HG03280 (cell line): ENCODE measurements at regions not wholly inside any gene's neighbourhood (a gene's known extent, or its start where the extent isn't known, plus 50 kb on each side); places are given as distances from the start of the nearest gene placed in this dataset.
"Not testable (repeated sequence)": the region's sequence is repeated elsewhere in the genome, so short reads cannot be mapped to it uniquely, and the experiment has no call there.

Source experiments
- ATAC-seq: cut with Tn5 transposase; IDR thresholded peaks from one replicate; pipeline ENCODE4 v1.9.1; 2021; ENCODE audit warnings: mild to moderate bottlenecking, moderate library complexity; ENCODE audit not compliant: unreplicated experiment

DNA sequence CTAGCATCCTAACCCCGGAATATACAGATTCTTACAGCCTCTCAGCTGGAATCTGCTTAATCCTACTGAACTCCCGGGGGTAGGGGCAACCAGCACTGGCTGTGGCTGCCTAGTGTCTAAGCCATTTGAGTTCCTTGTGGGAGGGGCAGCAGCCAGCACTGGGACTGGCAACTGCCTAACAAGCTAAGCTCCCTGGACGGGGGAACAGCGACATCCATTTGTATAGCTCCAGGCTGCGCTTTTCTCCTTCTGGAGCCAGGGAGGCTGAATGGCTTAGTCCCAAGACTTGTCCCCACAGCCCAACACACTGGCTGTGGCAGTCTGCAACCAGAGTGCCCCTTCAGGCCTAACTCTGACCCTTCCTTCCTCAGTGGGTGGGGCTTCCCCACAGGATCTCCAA lies 787.2 kb downstream of the METTL4 start:
- ATAC-seq, result no peak

DNA sequence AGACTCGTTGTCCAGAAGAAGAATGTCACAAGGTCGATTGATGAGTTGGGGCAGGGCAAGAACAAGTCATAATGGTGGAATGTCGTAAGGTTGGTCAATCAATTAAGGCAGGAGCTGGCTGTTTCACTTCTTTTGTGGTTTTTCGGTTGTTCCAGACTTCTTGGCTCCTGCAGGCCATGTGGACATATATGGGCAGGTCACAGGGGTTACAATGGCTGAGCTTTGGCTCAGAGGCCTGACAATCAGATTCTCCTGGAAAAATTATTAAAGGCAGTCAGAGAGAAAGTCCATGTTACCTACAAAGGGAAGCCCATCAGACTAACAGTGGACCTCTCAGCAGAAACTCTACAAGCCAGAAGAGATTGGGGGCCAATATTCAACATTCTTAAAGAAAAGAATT lies 785.3 kb downstream of the METTL4 start:
- not testable (repeated sequence) for ATAC-seq

DNA sequence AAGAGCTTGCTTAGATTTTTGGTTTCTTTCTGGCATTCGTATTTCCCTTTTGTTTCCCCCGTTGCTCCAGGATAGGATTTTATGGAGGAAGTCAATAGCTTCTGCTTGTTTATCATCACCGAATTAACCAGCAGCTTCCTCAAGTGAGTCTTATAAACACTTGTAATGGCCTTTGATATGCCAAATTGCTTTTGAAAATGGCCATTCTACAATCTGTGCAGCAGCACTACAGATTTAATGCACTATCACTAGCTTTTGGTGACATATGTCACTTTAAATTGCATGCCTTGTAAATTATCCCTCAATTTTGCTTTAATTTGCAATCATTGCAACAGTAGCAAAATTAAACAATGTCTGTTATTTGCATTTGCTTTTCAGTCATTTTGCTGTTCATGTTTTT lies 774.7 kb downstream of the METTL4 start:
- no peak for ATAC-seq

DNA sequence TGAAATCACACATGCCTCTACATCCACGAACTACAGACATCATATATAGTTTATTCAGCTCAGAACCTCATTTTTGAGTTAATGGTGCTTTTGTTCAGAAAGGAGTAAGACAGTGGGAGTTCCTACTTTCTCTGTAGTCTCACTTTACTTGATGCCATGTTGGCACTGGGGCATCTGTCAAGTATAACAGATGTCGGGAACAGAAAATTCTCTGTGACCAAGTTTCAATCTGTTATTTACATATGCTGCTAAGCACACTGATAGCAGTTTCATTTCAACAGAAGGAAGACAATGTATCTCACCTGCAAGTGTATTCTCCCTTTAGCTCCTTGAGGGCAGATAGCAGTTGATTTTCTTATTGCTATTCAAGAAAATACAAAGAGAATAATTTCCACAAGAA lies 774.1 kb downstream of the METTL4 start:
- ATAC-seq, result no peak

DNA sequence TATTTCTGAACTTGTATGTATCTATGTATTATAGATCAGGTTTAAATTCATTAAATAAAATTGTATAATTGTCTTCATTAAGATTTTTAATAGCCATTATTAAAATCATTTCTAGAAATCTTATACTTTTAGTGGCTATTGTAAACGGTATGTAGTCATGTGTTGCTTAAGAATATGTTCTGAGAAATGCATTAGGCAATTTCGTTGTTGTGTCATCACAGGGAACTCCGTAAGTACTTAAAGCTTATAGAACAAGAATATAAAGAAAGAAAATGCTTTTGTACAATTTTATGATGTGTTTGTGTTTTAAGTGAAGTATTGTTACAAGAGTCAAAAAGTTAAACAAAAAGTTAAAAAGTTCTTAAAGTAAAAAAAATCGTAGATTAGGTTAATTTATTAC lies 765.8 kb downstream of the METTL4 start:
- no peak for ATAC-seq

DNA sequence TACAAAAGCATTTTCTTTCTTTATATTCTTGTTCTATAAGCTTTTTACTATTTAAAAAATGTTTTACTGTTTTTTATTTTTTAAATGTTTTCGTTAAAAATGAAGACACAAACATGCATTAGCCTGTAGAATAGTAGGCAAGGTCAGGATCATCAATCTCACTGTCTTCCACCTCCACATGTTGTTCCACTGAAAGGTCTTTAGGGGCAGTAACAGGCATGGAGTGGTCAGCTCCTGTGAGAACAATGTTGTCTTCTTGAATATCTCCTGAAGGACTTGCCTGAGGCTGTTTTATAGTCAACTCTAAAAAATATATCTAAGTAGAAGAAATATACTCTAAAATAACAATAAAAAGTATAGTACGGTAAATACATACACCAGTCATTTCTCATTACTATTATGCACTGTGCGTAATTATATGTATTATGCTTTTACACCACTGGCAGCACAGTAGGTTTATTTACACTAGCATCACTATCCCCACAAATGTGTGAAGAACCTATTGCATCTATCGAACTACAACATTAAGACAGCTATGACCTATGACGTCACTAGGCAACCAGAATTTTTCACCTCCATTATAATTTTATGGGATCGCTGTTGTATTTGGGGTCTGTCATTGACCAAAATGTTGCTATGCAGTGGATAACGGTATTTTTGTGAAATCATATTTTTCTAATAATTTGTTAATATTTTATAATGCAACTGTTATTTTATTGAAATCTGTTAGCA lies 764.3 kb downstream of the METTL4 start:
- no peak for ATAC-seq

DNA sequence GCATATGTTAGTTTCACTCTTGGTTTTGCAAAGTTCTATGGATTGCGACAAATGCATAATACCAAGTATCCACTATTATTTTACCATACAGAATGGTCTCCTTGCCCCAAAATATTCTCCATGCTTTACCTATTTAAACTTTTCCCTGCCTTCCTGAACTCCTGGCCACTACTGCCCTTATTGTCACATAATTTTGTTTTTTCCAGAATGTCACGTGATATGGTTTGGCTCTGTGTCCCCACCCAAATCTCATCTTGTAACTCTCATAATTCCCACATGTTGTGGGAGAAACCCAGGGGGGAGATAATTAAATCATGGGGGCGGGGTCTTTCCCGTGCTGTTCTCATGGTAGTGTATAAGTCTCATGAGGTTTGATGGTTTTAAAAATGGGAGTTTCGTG lies 760.0 kb downstream of the METTL4 start:
- ATAC-seq, result no peak

DNA sequence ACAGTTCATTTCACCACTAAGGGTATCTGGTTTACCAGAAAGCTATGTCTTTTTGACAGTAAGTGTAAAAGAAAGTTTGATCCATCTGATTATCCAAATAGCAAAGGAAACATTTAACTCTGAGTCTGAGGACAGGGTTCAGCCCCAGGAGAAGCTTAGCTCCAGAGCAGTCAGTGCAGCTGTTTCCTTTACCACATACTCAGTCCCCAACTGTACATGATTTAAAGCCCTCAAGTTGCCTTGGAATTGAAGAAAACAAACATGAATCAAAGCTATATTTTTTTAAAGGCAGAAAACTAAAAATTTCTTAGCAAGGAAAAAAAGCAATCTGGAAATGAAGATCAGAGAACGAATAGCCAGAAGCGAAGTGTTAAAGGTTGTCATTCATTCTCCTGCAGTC lies 746.0 kb downstream of the METTL4 start:
- ATAC-seq, result no peak

DNA sequence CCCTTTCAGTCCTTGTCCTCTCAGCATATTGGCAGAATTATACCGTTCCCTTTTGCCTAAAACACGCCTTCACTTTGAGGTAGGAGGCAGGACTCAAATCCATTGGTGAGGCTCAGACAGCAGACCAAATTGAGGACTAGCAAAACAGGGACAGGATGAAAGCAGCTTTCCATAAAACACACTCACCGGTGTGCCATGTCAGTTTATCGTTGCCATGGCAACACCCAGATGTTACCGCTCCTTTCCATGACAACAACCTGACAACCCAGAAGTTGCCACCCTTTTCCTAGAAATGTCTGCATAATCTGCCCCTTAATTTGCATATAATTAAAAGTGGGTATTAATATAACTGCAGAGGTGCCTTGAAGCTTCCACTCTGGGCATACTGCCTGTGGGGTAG lies 730.4 kb downstream of the METTL4 start:
- no peak for ATAC-seq

DNA sequence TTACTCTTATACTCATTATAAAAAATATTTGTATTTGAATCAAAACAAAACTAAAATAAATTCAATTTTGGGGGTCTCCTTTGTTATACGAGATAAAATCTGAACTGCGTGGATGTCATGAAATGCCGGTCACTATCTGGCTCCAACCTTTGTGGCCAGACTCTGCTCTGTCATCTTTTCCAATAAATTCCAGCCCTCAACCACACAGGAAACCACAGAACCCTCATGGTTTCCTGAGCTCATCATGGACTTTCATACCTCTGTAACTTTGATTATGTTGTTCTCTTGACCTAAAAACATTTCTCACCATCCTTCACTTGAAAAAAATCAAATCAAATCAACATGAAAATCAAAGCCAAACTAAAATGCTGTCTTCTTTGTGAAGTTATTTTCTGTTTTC lies 724.7 kb downstream of the METTL4 start:
- no peak for ATAC-seq

DNA sequence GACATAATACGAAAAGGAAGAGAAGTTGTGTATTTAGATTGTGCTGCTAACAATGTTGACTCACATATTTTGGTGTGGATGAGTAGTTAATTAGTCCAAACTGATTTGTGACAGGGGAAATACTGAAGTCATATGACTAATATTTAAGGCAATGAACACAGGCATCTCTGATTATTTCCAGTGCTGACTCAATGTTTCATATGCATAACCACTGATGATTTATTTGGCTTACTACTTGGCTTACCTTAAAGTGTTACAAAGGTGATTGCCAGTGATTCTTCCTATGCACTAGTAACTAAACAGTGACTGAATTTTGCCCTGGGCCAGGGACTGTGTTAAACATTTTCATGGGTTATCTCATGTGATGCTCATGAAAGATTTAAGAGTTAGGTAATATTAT lies 722.6 kb downstream of the METTL4 start:
- no peak for ATAC-seq

DNA sequence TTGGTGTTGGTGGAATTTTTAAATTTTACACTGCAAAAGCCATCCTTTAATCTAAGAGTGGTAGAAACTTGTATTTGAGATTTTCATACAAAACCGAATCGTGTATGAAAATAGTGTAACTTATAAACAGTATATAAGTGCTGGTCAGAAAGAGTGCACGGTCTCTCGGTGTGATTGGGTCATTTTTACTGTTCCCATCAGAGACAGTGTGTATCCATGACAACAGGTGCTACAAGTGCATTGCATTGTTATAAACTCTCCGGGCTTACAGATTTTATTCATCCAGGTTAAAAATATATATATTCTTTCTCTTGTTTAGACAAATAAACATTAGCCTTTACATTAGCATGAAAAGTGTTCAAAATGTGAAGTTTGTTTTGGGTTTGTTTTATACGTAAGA lies 721.9 kb downstream of the METTL4 start:
- ATAC-seq, result no peak

DNA sequence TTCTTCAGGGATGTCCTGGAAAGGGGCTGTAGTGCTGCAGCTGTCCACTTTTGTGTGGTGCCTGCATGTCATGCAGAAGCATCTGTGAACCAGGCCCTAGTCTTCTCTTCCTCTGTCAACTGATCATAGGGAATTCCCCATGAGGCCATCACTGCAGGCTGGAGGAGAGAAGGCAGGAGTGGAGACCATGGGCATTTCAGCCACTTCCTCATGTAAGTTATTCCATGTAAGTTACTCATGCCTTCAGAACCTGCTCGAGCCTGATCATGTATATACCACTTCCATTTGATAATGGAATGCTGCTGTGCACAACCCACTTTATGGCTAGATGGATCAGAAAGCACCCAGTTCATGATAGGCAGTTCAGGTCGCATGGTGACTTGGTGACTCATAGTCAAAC lies 714.0 kb downstream of the METTL4 start:
- not testable (repeated sequence) for ATAC-seq

DNA sequence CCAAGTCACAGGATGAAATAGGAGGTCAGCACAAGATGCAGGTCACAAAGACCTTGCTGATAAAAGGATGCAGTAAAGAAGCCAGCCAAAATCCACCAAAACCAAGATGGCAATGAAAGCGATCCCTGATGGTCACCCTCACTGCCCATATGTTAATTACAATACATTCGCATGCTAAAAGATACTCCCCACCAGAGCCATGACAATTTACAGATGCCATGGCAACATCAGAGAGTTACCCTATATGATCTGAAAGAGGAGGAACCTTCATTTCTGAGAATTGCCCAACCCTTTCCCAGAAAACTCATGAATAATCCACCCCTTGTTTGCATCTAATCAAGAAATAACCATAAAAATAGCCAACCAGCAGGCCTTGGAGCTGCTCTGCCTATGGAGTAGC lies 709.8 kb downstream of the METTL4 start:
- ATAC-seq, result no peak

DNA sequence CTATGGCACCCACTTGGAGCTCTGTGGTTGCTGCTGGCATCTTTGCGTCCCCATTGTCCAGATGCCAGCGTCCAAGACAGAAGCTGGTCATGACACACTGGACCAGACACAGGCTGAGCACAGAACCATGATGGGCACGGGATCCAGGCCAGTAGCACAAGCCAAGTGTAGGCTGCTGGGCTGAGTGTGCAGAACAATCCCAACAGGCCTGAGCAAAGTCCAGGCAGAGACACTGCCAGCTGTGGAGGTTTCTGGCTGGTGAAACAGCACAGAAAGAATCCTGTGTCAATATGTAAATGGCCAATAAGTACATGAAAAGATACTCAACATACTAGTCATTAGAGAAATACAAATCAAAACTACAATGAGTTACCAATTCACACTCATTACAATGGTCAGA lies 705.4 kb downstream of the METTL4 start:
- ATAC-seq, result no peak

DNA sequence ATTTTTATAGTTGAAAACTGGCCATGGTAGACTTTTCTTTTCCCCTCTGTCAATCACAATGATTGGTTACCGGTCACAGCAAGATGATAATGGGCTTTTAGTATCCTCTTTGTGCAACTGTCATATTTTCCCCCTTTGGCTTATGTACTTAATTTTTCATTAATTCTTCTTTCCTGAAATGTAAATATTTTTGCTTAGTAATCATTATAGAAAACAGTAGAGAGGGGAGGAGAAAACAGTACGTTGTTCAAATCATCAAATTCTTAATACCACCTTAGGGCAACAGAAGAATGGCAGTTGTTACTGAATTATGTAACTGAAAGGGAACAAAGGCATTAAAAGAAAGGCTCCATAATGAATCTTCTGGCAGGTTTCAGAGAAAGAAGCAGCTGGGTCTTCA lies 699.0 kb downstream of the METTL4 start:
- no peak for ATAC-seq

DNA sequence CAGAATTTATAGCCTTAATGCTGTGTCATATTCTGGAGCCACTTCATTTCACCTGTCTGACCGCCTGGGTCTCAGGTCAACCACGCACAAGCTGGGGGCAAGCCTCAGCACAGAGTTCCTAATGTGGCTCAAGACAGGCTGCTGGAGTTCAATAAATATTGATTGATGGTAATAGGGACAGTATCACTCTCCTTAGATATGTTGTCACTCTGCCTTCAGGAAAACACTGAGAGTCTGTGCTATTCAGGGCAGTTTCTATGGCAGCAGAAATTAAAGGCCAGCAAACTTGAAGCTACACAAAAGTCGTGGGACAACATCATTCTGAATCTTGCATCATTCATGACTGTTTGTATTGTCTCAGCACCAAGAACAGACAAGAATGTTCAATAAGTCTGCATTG lies 696.1 kb downstream of the METTL4 start:
- no peak for ATAC-seq

DNA sequence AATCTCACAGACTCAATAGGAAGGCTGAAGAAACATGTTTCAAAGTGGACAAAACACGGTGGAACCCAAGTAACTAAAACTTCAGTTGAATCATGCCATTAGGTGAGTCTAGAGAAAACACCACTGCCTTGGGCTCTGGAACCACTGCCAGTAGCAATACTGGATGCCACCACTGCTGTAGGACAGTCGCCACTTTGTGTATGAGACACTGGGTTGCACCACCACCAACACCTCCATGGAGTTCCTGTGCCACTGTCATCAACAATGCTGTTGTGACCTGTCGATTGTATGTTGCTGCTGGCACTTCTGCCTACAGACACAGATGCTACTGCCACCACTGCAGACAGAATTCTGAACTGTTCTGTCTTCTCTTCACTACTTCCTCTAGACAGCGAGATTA lies 686.7 kb downstream of the METTL4 start:
- ATAC-seq, result no peak

DNA sequence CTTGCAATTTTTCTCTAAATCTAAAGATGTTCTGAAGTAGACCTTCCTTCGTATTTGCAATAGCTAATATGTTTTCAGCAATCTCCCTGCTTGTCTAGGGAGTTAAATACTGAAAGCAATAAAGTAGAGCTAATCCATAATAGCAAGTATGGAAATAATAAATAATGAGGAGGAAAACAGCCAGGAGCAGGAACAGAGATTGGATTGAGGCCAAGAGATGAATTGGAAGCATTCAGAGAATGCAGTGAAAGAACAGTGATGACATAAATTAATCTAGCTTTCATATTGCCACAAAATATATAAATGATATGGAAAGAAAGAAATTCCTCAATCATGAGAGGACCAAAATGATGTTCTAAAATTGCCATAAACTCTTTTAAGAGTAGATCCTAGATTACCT lies 679.7 kb downstream of the METTL4 start:
- ATAC-seq, result no peak

DNA sequence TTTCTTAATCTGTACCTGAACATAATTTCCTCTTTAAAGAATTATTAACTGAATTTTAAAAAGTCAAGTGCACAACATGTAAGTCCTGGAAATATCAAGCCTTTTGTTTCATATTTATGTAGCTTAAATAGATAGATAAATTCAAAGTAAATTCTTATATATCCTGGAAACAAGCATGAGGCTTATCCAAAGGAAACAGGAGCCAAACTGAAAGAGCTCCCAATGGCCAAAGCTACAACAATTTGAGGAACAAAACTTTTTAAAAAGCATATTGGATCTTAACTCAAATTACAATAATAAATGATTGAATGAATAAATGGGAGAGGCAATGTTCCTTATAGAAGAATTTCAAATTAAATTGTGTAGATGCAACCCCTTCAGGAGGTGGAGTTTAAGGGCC lies 679.1 kb downstream of the METTL4 start:
- ATAC-seq, result no peak

DNA sequence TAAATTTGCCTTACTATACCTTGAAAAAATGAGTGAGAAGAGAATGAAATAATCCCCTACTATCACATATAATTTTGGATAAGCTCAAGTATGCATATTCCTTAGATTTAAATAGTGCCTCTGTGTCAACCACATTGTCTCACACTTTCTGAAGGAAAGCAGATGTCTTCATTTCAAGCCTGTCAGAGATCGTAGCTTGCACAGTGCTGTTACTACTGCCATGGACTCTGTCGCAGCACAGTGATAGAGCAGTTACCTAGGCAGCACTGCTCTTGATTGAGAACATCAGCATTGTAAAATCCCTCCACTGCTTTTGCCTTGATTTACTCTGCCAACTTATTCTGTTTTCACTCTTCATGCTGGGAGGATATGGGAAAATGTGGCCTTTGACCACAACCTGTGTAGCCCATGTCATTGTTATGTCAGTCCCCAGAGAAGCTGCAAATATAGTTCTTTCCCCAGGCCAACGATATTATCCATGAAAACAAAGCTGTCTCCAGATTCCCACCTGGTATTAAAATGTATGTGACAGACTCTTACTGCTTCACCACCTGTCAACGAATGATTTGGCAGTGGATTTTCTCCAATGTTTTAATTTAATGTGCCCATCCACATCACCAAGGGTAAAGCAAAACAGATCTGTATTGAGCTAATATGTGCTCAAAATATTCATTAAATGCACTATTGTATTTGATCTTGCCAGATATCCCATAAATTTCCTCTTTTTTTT lies 675.7 kb downstream of the METTL4 start:
- no peak for ATAC-seq

DNA sequence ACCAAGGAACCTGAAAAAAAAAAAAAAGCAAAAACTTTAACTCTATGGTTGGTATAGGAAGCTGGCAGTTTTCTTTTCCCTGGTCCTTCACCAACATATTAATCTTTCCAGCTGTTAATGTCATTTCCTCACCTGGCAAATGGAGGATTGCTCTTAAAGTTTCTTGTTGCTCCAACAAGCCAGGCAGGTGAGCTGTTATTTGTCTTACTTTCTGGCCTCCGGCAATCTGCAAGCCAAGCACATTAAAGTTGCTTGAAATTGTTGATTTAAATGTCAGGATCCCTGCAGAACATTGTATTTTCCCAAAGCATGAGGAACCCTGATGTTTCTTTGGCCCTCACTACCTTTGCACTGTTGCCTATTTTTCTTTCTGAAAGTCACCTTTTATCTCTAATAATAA lies 664.9 kb downstream of the METTL4 start:
- no peak for ATAC-seq
